PC-3 (cell line): ENCODE measurements at regions not wholly inside any gene's neighbourhood (a gene's known extent, or its start where the extent isn't known, plus 50 kb on each side); places are given as distances from the start of the nearest gene placed in this dataset.
"Not testable (repeated sequence)": the region's sequence is repeated elsewhere in the genome, so short reads cannot be mapped to it uniquely, and the experiment has no call there.

Experiments
- ATAC-seq: fragments of 200-7000 bp; cut with Tn5 transposase; 2 replicates; pipeline ENCODE4 v1.9.1; 2020; ENCODE audit warnings: mild to moderate bottlenecking, moderate library complexity
- BruUV-seq: library from RNA; stranded (reverse); fragments of 400-500 nt; replicated peaks from 2 replicates; lab custom pipeline; 2021; lab: Mats Ljungman, UMichigan
- CTCF ChIA-PET: fragments of 300-600 bp; sonication (Branson Sonifier 250); formaldehyde crosslinking; loops from one replicate; lab custom pipeline; 2022; ENCODE audit warnings: antibody characterized with exemption; lab: Charles Lee
- POLR2A ChIA-PET: fragments of 300-600 bp; sonication (Branson Sonifier 250); formaldehyde crosslinking; loops from one replicate; lab custom pipeline; 2022; ENCODE audit warnings: antibody characterized with exemption; ENCODE audit not compliant: unreplicated experiment; lab: Charles Lee
- DNase-seq: peaks from one replicate; pipeline ENCODE4 v3.0.0-alpha.2; 2015
- H2AFZ ChIP-seq: fragments of 300-600 bp; sonication (generic); 2 replicates; pipeline ENCODE4 v1.6.0; 2016; ENCODE audit warnings: antibody characterized with exemption, low read length
- H3F3A ChIP-seq: fragments of 300-600 bp; sonication (generic); one replicate; pipeline ENCODE4 v1.6.0; 2017; ENCODE audit warnings: antibody characterized with exemption, low read length, control low read depth, mild to moderate bottlenecking; ENCODE audit not compliant: unreplicated experiment
- H3K27ac ChIP-seq: fragments of 300-600 bp; sonication (generic); 2 replicates; pipeline ENCODE4 v1.5.1; 2016; ENCODE audit warnings: mild to moderate bottlenecking, low read length
- H3K27me3 ChIP-seq: fragments of 300-600 bp; sonication (generic); 2 replicates; pipeline ENCODE4 v1.6.1; 2016; ENCODE audit warnings: low read length, mixed read lengths
- H3K36me3 ChIP-seq: fragments of 300-600 bp; sonication (generic); 2 replicates; pipeline ENCODE4 v1.6.1; 2016; ENCODE audit warnings: low read depth, mixed run types, low read length, mixed read lengths
- H3K4me1 ChIP-seq: fragments of 300-600 bp; sonication (generic); 2 replicates; pipeline ENCODE4 v1.5.1; 2016; ENCODE audit warnings: low read length; ENCODE audit not compliant: insufficient read depth
- H3K4me2 ChIP-seq: fragments of 300-600 bp; sonication (generic); 2 replicates; pipeline ENCODE4 v1.6.0; 2016; ENCODE audit warnings: low read length
- H3K4me3 ChIP-seq: fragments of 300-600 bp; sonication (generic); 2 replicates; pipeline ENCODE4 v1.5.1; 2016; ENCODE audit warnings: mild to moderate bottlenecking, low read length, mixed read lengths
- H3K79me2 ChIP-seq: fragments of 300-600 bp; sonication (generic); 2 replicates; pipeline ENCODE4 v1.6.1; 2017; ENCODE audit warnings: low read length, mixed read lengths
- H3K9ac ChIP-seq: fragments of 300-600 bp; sonication (generic); 2 replicates; pipeline ENCODE4 v1.6.0; 2016; ENCODE audit warnings: mild to moderate bottlenecking, low read length
- H3K9me2 ChIP-seq: fragments of 300-600 bp; sonication (generic); replicated peaks from 2 replicates; pipeline ENCODE4 v1.6.1; 2016; ENCODE audit warnings: mixed run types, low read length, mixed read lengths
- H3K9me3 ChIP-seq: fragments of 300-600 bp; sonication (generic); 2 replicates; pipeline ENCODE4 v1.6.1; 2016; ENCODE audit warnings: low read length, mixed read lengths
- H4K20me1 ChIP-seq: fragments of 300-600 bp; sonication (generic); 2 replicates; pipeline ENCODE4 v1.6.1; 2016; ENCODE audit warnings: low read length, mixed read lengths
- EZH2 ChIP-seq: fragments of 300-600 bp; sonication (generic); IDR thresholded peaks from one replicate; pipeline ENCODE4 v1.6.1; 2017; ENCODE audit warnings: antibody characterized with exemption, mild to moderate bottlenecking, low read length; ENCODE audit not compliant: unreplicated experiment
- EZH2phosphoT487 ChIP-seq: fragments of 300-600 bp; sonication (generic); IDR thresholded peaks from 2 replicates; pipeline ENCODE4 v1.6.1; 2018; ENCODE audit warnings: mild to moderate bottlenecking, antibody characterized with exemption, low read length, borderline replicate concordance
- intact Hi-C: fragments of 100-400 bp; cut with micrococcal nuclease; formaldehyde crosslinking; loops from 2 replicates; pipeline ENCODE4 v1.9.0; 2023
- TF ChIP-seq, protein P1 (sequence below): fragments of 300-600 bp; sonication (generic); conservative IDR thresholded peaks from 2 replicates; pipeline ENCODE4 v1.5.1; 2017; ENCODE audit warnings: antibody characterized with exemption, low read depth, mild to moderate bottlenecking, low read length

GRCh38 chr5:136453986-136454758 lies 88.8 kb upstream of the TRPC7 start:
- Histone ChIP-seq H3F3A (no peaks in the 10 kb centered on the region), H3K9me3 (no peaks in the 10 kb centered on the region), H3K9me2 (no peaks in the 10 kb centered on the region), H2AFZ (no peak overlapping the region), H3K9ac (no peak overlapping the region), H3K4me3 (no peak overlapping the region), H3K4me1 (no peaks in the 10 kb centered on the region), H3K27ac (no peak overlapping the region), H4K20me1 (no peaks in the 10 kb centered on the region), H3K4me2 (no peak overlapping the region), H3K36me3 (no peaks in the 10 kb centered on the region), H3K27me3 (0 out of 2 replicates have a peak, but pooled peaks cover 6% of the 10 kb centered on the region), H3K79me2 (no peaks in the 10 kb centered on the region)
- TF ChIP-seq EZH2, result no peak
- TF ChIP-seq EZH2phosphoT487, result no peak
- TF ChIP-seq, protein P1, sequence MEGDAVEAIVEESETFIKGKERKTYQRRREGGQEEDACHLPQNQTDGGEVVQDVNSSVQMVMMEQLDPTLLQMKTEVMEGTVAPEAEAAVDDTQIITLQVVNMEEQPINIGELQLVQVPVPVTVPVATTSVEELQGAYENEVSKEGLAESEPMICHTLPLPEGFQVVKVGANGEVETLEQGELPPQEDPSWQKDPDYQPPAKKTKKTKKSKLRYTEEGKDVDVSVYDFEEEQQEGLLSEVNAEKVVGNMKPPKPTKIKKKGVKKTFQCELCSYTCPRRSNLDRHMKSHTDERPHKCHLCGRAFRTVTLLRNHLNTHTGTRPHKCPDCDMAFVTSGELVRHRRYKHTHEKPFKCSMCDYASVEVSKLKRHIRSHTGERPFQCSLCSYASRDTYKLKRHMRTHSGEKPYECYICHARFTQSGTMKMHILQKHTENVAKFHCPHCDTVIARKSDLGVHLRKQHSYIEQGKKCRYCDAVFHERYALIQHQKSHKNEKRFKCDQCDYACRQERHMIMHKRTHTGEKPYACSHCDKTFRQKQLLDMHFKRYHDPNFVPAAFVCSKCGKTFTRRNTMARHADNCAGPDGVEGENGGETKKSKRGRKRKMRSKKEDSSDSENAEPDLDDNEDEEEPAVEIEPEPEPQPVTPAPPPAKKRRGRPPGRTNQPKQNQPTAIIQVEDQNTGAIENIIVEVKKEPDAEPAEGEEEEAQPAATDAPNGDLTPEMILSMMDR, result no peak
- ChIA-PET CTCF (no interaction called here), POLR2A (no interaction called here)
- no TSS peak for BruUV-seq
- no peak for ATAC-seq
- intact Hi-C loops, result no loop called here
- DNase-seq, result no peak

DNA sequence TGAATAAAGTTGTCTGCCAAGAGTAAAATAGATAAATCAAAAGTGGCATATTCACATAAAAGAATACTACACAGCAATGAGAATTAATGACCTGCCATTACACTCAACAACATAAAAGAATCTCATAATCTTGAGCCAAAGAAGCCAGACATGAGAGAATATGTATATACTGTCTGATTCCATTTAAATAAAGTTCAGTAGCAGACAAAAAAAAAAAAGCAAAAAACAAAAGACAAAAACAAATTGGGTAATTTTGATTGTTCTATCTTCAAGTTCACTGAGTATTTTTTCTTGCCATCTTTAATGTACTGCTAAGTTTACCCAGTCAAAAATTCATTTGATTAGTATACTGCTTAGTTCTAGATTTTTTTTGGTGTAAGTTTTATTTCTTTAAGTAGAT lies 87.9 kb upstream of the TRPC7 start:
- H2AFZ ChIP-seq, result no peak overlapping the region
- 0 out of 2 replicates have a peak, but pooled peaks cover 6% of the 10 kb centered on the region for H3K27me3 ChIP-seq
- no peaks in the 10 kb centered on the region for H3F3A ChIP-seq
- no peaks in the 10 kb centered on the region for H3K4me1 ChIP-seq
- H3K9me3 ChIP-seq, result no peaks in the 10 kb centered on the region
- ChIA-PET CTCF (no interaction called here), POLR2A (no interaction called here)
- no peak overlapping the region for H3K27ac ChIP-seq
- no peaks in the 10 kb centered on the region for H3K36me3 ChIP-seq
- TF ChIP-seq, protein P1, result no peak
- TF ChIP-seq EZH2, result no peak
- TF ChIP-seq EZH2phosphoT487, result no peak
- BruUV-seq, result no TSS peak
- H3K79me2 ChIP-seq, result no peaks in the 10 kb centered on the region
- H3K4me3 ChIP-seq, result no peak overlapping the region
- no peaks in the 10 kb centered on the region for H3K9me2 ChIP-seq
- H3K9ac ChIP-seq, result no peak overlapping the region
- no peak overlapping the region for H3K4me2 ChIP-seq
- ATAC-seq (no peak), DNase-seq (no peak)
- H4K20me1 ChIP-seq, result no peaks in the 10 kb centered on the region
- intact Hi-C loops, result no loop called here

DNA sequence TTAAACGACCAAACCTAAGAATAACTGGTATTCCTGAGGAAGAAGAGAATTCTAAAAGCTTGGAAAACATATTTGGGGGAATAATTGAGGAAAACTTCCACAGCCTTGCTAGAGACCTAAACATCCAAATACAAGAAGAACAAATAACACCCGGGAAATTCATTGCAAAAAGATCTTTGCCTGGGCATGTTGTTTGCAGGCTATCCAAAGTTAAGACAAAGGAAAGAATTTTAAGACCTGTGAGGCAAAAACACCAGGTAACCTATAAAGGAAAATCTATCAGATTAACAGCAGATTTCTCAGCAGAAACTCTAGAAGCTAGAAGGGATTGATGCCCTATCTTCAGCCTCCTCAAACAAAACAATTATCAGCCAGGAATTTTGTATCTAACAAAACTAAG lies 82.2 kb upstream of the TRPC7 start:
- H4K20me1 ChIP-seq, H3K36me3 ChIP-seq, H3F3A ChIP-seq, H3K27ac ChIP-seq, H2AFZ ChIP-seq, CTCF ChIA-PET, POLR2A ChIA-PET, intact Hi-C loops, H3K9ac ChIP-seq, H3K9me2 ChIP-seq, BruUV-seq, H3K4me3 ChIP-seq, H3K27me3 ChIP-seq, ATAC-seq, H3K4me2 ChIP-seq, DNase-seq, H3K79me2 ChIP-seq, H3K4me1 ChIP-seq, H3K9me3 ChIP-seq: not testable (repeated sequence)
